Hypothalamus (tissue), 51 donors: ENCODE measurements at regions not wholly inside any gene's neighbourhood (a gene's known extent, or its start where the extent isn't known, plus 50 kb on each side); places are given as distances from the start of the nearest gene placed in this dataset.

ENCODE experiments used
- DNase-seq, 51 donors: peaks; one replicate each; lab custom pipeline; 2025; lab: John Stamatoyannopoulos, UW

- DNase-seq = no peak
These were observed 374.9 kb upstream of the IRX4 start for GRCh38 chr5:2257326-2258244.

GRCh38 chr5:2256691-2257280 is 374.1 kb upstream of the IRX4 start:
- no peak for DNase-seq

GRCh38 chr5:2255915-2256690 is 373.4 kb upstream of the IRX4 start:
- no peak for DNase-seq

GRCh38 chr5:2254880-2255750 is 372.4 kb upstream of the IRX4 start:
- no peak for DNase-seq

GRCh38 chr5:2254406-2254805 is 371.7 kb upstream of the IRX4 start:
- DNase-seq = no peak

- no peak for DNase-seq
These were observed 370.6 kb upstream of the IRX4 start for GRCh38 chr5:2253040-2253975.

GRCh38 chr5:2251751-2252150 is 369.0 kb upstream of the IRX4 start:
- no peak for DNase-seq

GRCh38 chr5:2251298-2251697 is 368.6 kb upstream of the IRX4 start:
- DNase-seq = no peak

GRCh38 chr5:2250365-2250950 is 367.7 kb upstream of the IRX4 start:
- DNase-seq = no peak

- DNase-seq = no peak
These were observed 366.7 kb upstream of the IRX4 start for GRCh38 chr5:2249442-2249841.

- DNase-seq = no peak
These were observed 366.3 kb upstream of the IRX4 start for GRCh38 chr5:2249026-2249425.

- DNase-seq = no peak
These were observed 359.8 kb upstream of the IRX4 start for GRCh38 chr5:2242539-2242938.

- DNase-seq = no peak
These were observed 359.1 kb upstream of the IRX4 start for GRCh38 chr5:2241842-2242241.

GRCh38 chr5:2240118-2240904 is 357.6 kb upstream of the IRX4 start:
- no peak for DNase-seq

GRCh38 chr5:2239201-2239910 is 356.6 kb upstream of the IRX4 start:
- no peak for DNase-seq

GRCh38 chr5:2238732-2239131 is 356.0 kb upstream of the IRX4 start:
- DNase-seq = no peak

GRCh38 chr5:2227433-2227832 is 344.7 kb upstream of the IRX4 start:
- DNase-seq = no peak

- DNase-seq = no peak
These were observed 342.0 kb upstream of the IRX4 start for GRCh38 chr5:2224689-2225088.
